SK-N-SH (cell line): ENCODE measurements at regions not wholly inside any gene's neighbourhood (a gene's known extent, or its start where the extent isn't known, plus 50 kb on each side); places are given as distances from the start of the nearest gene placed in this dataset.

Experiments
- CTCF ChIA-PET: fragments of 300-600, 350-600 bp; formaldehyde crosslinking; extraction: SDS; loops from one replicate; lab custom pipeline; 2021; lab: Yijun Ruan, JAX
- POLR2A ChIA-PET: fragments of 350-600 bp; sonication (Branson Sonifier 250); formaldehyde crosslinking; extraction: SDS; loops from one replicate; lab custom pipeline; 2020; ENCODE audit warnings: antibody characterized with exemption, inconsistent platforms; lab: Yijun Ruan, JAX
- DNase-seq: peaks from one replicate; pipeline ENCODE4 v3.0.0; 2012
- H2AFZ ChIP-seq: fragments of 200-600 bp; sonication (generic); 2 replicates; pipeline ENCODE4 v1.8.1; 2016; ENCODE audit warnings: antibody characterized with exemption, mild to moderate bottlenecking, low read depth
- H3F3A ChIP-seq: fragments of 200-600 bp; sonication (generic); replicated peaks from 2 replicates; pipeline ENCODE3; 2016; ENCODE audit warnings: antibody characterized with exemption, mild to moderate bottlenecking; ENCODE audit not compliant: insufficient read depth
- H3K27ac ChIP-seq, 2 experiments: fragments of 200-500 bp in 1 of 2; fragments of 200-600 bp in 1 of 2; sonication (Bioruptor generic) in 1 of 2; sonication (generic), shearing (Covaris generic) in 1 of 2; 2 replicates each; pipeline versions ENCODE4 v1.5.1 to v1.6.1; 2014 to 2016; ENCODE audit warnings: low read depth in 2 of 2, inconsistent platforms in 1 of 2, low read length in 1 of 2, mild to moderate bottlenecking in 1 of 2, mixed read lengths in 1 of 2
- H3K27me3 ChIP-seq: fragments of 200-600 bp; sonication (generic), shearing (Covaris generic); 2 replicates; pipeline ENCODE4 v1.6.1; 2016; ENCODE audit warnings: mixed run types; ENCODE audit not compliant: insufficient read depth
- H3K36me3 ChIP-seq, 2 experiments: fragments of 200-500 bp in 1 of 2; fragments of 200-600 bp in 1 of 2; sonication (Bioruptor generic) in 1 of 2; sonication (generic) in 1 of 2; replicated peaks in 1 of 2; 2 replicates each; pipeline versions ENCODE3 to v1.5.1; 2014 to 2016; ENCODE audit warnings: low read length in 1 of 2, mild to moderate bottlenecking in 1 of 2; ENCODE audit not compliant: insufficient read depth in 2 of 2, control insufficient read depth in 1 of 2
- H3K4me1 ChIP-seq, 2 experiments: fragments of 200-500 bp in 1 of 2; fragments of 200-600 bp in 1 of 2; sonication (Bioruptor generic) in 1 of 2; sonication (generic), shearing (Covaris generic) in 1 of 2; 2 replicates each; pipeline versions ENCODE4 v1.5.1 to v1.6.1; 2014 to 2016; ENCODE audit warnings: low read depth in 1 of 2, low read length in 1 of 2, mixed run types in 1 of 2; ENCODE audit not compliant: insufficient read depth in 2 of 2, control insufficient read depth in 1 of 2
- H3K4me2 ChIP-seq: fragments of 200-600 bp; sonication (generic), shearing (Covaris generic); 2 replicates; pipeline ENCODE4 v1.6.1; 2017; ENCODE audit warnings: mixed run types
- H3K4me3 ChIP-seq, 2 experiments: fragments of 200-500 bp in 1 of 2; fragments of 200-600 bp in 1 of 2; sonication (Bioruptor generic) in 1 of 2; sonication (generic), shearing (Covaris generic) in 1 of 2; 2 replicates each; pipeline versions ENCODE4 v1.5.1 to v1.8.1; 2014 to 2016; ENCODE audit warnings: low read depth in 2 of 2, inconsistent platforms in 1 of 2, low read length in 1 of 2, mild to moderate bottlenecking in 1 of 2, mixed read lengths in 1 of 2, moderate library complexity in 1 of 2
- H3K79me2 ChIP-seq: fragments of 200-600 bp; sonication (generic); 2 replicates; pipeline ENCODE4 v1.8.1; 2017; ENCODE audit warnings: mild to moderate bottlenecking; ENCODE audit not compliant: insufficient read depth
- H3K9ac ChIP-seq: fragments of 200-600 bp; sonication (generic); 2 replicates; pipeline ENCODE4 v1.6.1; 2017; ENCODE audit warnings: mixed run types
- H3K9me2 ChIP-seq: fragments of 200-600 bp; sonication (generic); 2 replicates; pipeline ENCODE4 v1.6.1; 2017; ENCODE audit warnings: mixed run types
- H3K9me3 ChIP-seq: fragments of 200-600 bp; sonication (generic); 2 replicates; pipeline ENCODE4 v1.6.1; 2017; ENCODE audit warnings: mixed run types, mild to moderate bottlenecking, moderate library complexity
- H4K20me1 ChIP-seq: fragments of 200-600 bp; sonication (generic); 2 replicates; pipeline ENCODE4 v1.6.1; 2017; ENCODE audit warnings: mild to moderate bottlenecking, mixed run types; ENCODE audit not compliant: insufficient read depth
- EP300 ChIP-seq, 2 experiments: IDR thresholded peaks; 2 replicates each; pipeline versions ENCODE4 v1.4.0 to v1.6.1; 2012; ENCODE audit warnings: borderline replicate concordance in 1 of 2, low read depth in 1 of 2, low read length in 1 of 2
- FOXJ3 ChIP-seq: sonication (generic); formaldehyde crosslinking; IDR thresholded peaks from 2 replicates; pipeline ENCODE4 v1.5.1; 2020; ENCODE audit warnings: mild to moderate bottlenecking, missing genetic modification reagents
- MEF2A ChIP-seq: IDR thresholded peaks from 2 replicates; pipeline ENCODE4 v1.4.0; 2012; ENCODE audit warnings: low read depth, borderline replicate concordance
- NFIC ChIP-seq: IDR thresholded peaks from 2 replicates; pipeline ENCODE4 v1.4.0; 2012; ENCODE audit warnings: borderline replicate concordance
- POLR2AphosphoS5 ChIP-seq: IDR thresholded peaks from 2 replicates; pipeline ENCODE4 v1.6.1; 2012; ENCODE audit warnings: low read depth, low read length
- REST ChIP-seq: IDR thresholded peaks from 2 replicates; pipeline ENCODE4 v1.6.1; 2012; ENCODE audit warnings: mild to moderate bottlenecking, low read depth, low read length, moderate library complexity
- TEAD4 ChIP-seq: IDR thresholded peaks from 2 replicates; pipeline ENCODE4 v1.4.0; 2012; ENCODE audit warnings: mild to moderate bottlenecking, borderline replicate concordance; ENCODE audit not compliant: insufficient read depth
- ZBTB33 ChIP-seq: IDR thresholded peaks from 2 replicates; pipeline ENCODE4 v1.4.0; 2012; ENCODE audit warnings: low read depth, borderline replicate concordance
- WGBS: methylation state at CpG from one replicate; pipeline ENCODE4 v1.1.6; 2017; ENCODE audit warnings: low lambda C conversion rate; 5-methylcytosine and 5-hydroxymethylcytosine counted together

GRCh38 chr12:91632042-91632786, 449.6 kb upstream of the DCN start (continued):
- no peak for TF ChIP-seq TEAD4
- TF ChIP-seq MEF2A, result no peak
- no peak for TF ChIP-seq EP300 (IDR thresholded peaks at IDR 0.05; ENCODE audit: borderline replicate concordance in 1 of 2, low read depth in 1 of 2, low read length in 1 of 2)
- TF ChIP-seq NFIC, result no peak

DNA sequence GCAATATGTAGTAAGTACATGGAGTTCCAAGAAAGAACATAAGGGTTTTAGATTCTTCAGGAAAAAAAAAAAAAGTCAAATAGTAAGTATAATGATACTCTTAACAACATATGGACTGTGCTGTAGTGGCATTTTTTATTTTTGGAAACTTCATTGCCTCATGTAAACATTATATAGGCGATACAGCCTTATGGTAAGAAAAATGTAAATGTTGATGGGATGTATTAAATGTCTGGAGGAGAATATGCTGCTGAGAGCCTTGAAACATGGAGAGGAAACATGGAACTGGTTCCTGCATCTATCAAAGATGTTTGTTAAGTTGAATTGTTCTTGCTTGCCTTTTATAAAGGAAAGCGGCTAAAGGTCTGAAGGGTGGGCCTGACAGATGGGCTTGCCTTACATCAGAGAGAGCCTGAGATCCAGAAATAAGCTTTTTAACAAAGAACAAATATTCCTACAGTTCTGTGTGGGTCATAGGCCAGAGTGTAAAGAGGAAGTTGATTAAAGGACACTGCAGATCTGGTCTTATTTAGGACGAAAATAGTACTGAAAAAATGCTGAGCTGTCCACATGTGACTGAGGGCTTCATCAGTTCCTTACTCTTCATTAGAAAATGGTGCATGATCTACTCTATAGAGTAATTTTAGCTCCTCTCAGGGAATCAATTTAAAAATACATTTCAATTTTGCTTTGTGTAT, 448.1 kb upstream of the DCN start:
- ChIA-PET POLR2A (interaction anchor here (0.9 to 1.2 kb wide), 2 partner anchors 249 to 515 kb away, joined by 3 to 6 read pairs; partner anchors contain the start of gene BTG1), CTCF (interaction anchor here (0.9 to 2.3 kb wide), 4 partner anchors 53 to 513 kb away, joined by 3 to 8 read pairs (median 4); no protein-coding TSS in a partner anchor)
- H3K27me3 ChIP-seq, result no peaks in the 10 kb centered on the region
- 48% methylated on average over 3 of the region's 3 CpGs for WGBS
- H3K79me2 ChIP-seq, result no peaks in the 10 kb centered on the region
- H3K4me1 ChIP-seq, result peaks cover 0 to 13% of the 10 kb centered on the region in 2 experiments; a peak in 2 of 4 replicates
- H3K4me2 ChIP-seq, result no peak overlapping the region
- TF ChIP-seq POLR2AphosphoS5 (no peak), EP300 (IDR thresholded peaks at IDR 0.05; ENCODE audit: borderline replicate concordance in 1 of 2, low read depth in 1 of 2, low read length in 1 of 2) (no peak), REST (no peak), ZBTB33 (no peak), FOXJ3 (CRISPR knock-in tag) (no peak)
- H2AFZ ChIP-seq, result no peak overlapping the region
- no peak overlapping the region for H3K9ac ChIP-seq
- H3K4me3 ChIP-seq, result no peak overlapping the region
- H3K9me2 ChIP-seq, result no peaks in the 10 kb centered on the region
- no peaks in the 10 kb centered on the region for H3K9me3 ChIP-seq
- no peaks in the 10 kb centered on the region for H4K20me1 ChIP-seq
- H3K36me3 ChIP-seq, result no peaks in the 10 kb centered on the region
- no peaks in the 10 kb centered on the region for H3F3A ChIP-seq
- DNase-seq, result no peak
- H3K27ac ChIP-seq, result peak overlapping the region in 1 of 2 experiments; percentile 99; a peak in 2 of 4 replicates
